COLO668 (cell line): ENCODE measurements at regions not wholly inside any gene's neighbourhood (a gene's known extent, or its start where the extent isn't known, plus 50 kb on each side); places are given as distances from the start of the nearest gene placed in this dataset.
"Not testable (repeated sequence)": the region's sequence is repeated elsewhere in the genome, so short reads cannot be mapped to it uniquely, and the experiment has no call there.

ENCODE experiments used
- DNase-seq: peaks from one replicate; lab custom pipeline; 2025; ENCODE audit not compliant: unreplicated experiment; lab: John Stamatoyannopoulos, UW

GRCh38 chr14:71619472-71619871 is 312.8 kb upstream of the RGS6 start:
- DNase-seq = no peak

- no peak for DNase-seq
Measured at GRCh38 chr14:71620401-71620800, 311.8 kb upstream of the RGS6 start.

GRCh38 chr14:71621276-71621675 is 311.0 kb upstream of the RGS6 start:
- no peak for DNase-seq

GRCh38 chr14:71621980-71622605 is 310.1 kb upstream of the RGS6 start:
- no peak for DNase-seq

- DNase-seq = no peak
Measured at GRCh38 chr14:71623939-71624338, 308.3 kb upstream of the RGS6 start.

- DNase-seq = no peak
Measured at GRCh38 chr14:71625175-71625574, 307.1 kb upstream of the RGS6 start.

- DNase-seq = no peak
Measured at GRCh38 chr14:71625891-71626701, 306.1 kb upstream of the RGS6 start.

- DNase-seq = no peak
Measured at GRCh38 chr14:71628433-71628832, 303.8 kb upstream of the RGS6 start.

GRCh38 chr14:71629250-71629649 is 303.0 kb upstream of the RGS6 start:
- DNase-seq = no peak

- no peak for DNase-seq
Measured at GRCh38 chr14:71629765-71630492, 302.3 kb upstream of the RGS6 start.

GRCh38 chr14:71631030-71631429 is 301.2 kb upstream of the RGS6 start:
- not testable (repeated sequence) for DNase-seq

- no peak for DNase-seq
Measured at GRCh38 chr14:71632440-71632946, 299.7 kb upstream of the RGS6 start.

GRCh38 chr14:71636076-71636475 is 296.2 kb upstream of the RGS6 start:
- DNase-seq = no peak

GRCh38 chr14:71636820-71637471 is 295.3 kb upstream of the RGS6 start:
- DNase-seq = no peak

GRCh38 chr14:71638523-71639196 is 293.6 kb upstream of the RGS6 start:
- DNase-seq = no peak

- DNase-seq = no peak
Measured at GRCh38 chr14:71642715-71643114, 289.5 kb upstream of the RGS6 start.

GRCh38 chr14:71645656-71646055 is 286.6 kb upstream of the RGS6 start:
- no peak for DNase-seq

GRCh38 chr14:71646518-71646917 is 285.7 kb upstream of the RGS6 start:
- no peak for DNase-seq

GRCh38 chr14:71647086-71647784 is 285.0 kb upstream of the RGS6 start:
- DNase-seq = peak; percentile 31

GRCh38 chr14:71648725-71649124 is 283.5 kb upstream of the RGS6 start:
- no peak for DNase-seq
